Activated naive CD4-positive, alpha-beta T cell treated with anti-CD3 and anti-CD28 coated beads, Interleukin-2, amount 50 U/mL, for 24 hours (primary cell): ENCODE measurements at regions not wholly inside any gene's neighbourhood (a gene's known extent, or its start where the extent isn't known, plus 50 kb on each side); places are given as distances from the start of the nearest gene placed in this dataset.

Experiments used
- H3K27ac Mint-ChIP-seq: one replicate; pipeline ENCODE4 v1.8.0; 2021; ENCODE audit warnings: mild to moderate bottlenecking, mixed read lengths
- H3K27me3 Mint-ChIP-seq: one replicate; pipeline ENCODE4 v1.8.0; 2021; ENCODE audit warnings: mixed read lengths
- H3K36me3 Mint-ChIP-seq: one replicate; pipeline ENCODE4 v1.8.0; 2021; ENCODE audit warnings: mixed read lengths
- H3K4me1 Mint-ChIP-seq: one replicate; pipeline ENCODE4 v1.8.0; 2021; ENCODE audit warnings: mixed read lengths
- H3K4me3 Mint-ChIP-seq: one replicate; pipeline ENCODE4 v1.8.0; 2021; ENCODE audit warnings: mild to moderate bottlenecking, mixed read lengths
- H3K9me3 Mint-ChIP-seq: one replicate; pipeline ENCODE4 v1.8.0; 2021; ENCODE audit warnings: mixed read lengths

- Mint-ChIP-seq H3K27ac (no peak overlapping the region), H3K9me3 (no peaks in the 10 kb centered on the region), H3K4me1 (no peaks in the 10 kb centered on the region), H3K4me3 (no peak overlapping the region), H3K36me3 (no peaks in the 10 kb centered on the region), H3K27me3 (peaks cover 2% of the 10 kb centered on the region)
Observed at GRCh38 chr16:86396422-86396821, 113.9 kb upstream of the FOXF1 start.

- Mint-ChIP-seq H3K4me1 (no peaks in the 10 kb centered on the region), H3K36me3 (no peaks in the 10 kb centered on the region), H3K9me3 (no peaks in the 10 kb centered on the region), H3K4me3 (no peak overlapping the region), H3K27ac (no peak overlapping the region), H3K27me3 (peaks cover 6% of the 10 kb centered on the region)
Observed at GRCh38 chr16:86396901-86397311, 113.4 kb upstream of the FOXF1 start.

- H3K36me3 Mint-ChIP-seq = no peaks in the 10 kb centered on the region
- H3K9me3 Mint-ChIP-seq = no peaks in the 10 kb centered on the region
- no peaks in the 10 kb centered on the region for H3K4me1 Mint-ChIP-seq
Observed at GRCh38 chr16:86398201-86398600, 112.1 kb upstream of the FOXF1 start.

GRCh38 chr16:86398622-86399021, 111.7 kb upstream of the FOXF1 start:
- no peaks in the 10 kb centered on the region for H3K4me1 Mint-ChIP-seq
- no peak overlapping the region for H3K27ac Mint-ChIP-seq
- no peaks in the 10 kb centered on the region for H3K36me3 Mint-ChIP-seq
- H3K9me3 Mint-ChIP-seq = no peaks in the 10 kb centered on the region
- no peak overlapping the region for H3K4me3 Mint-ChIP-seq
- peaks cover 6% of the 10 kb centered on the region for H3K27me3 Mint-ChIP-seq

More at GRCh38 chr16:86398201-86398600, 112.1 kb upstream of the FOXF1 start:
- Mint-ChIP-seq H3K27me3 (peaks cover 6% of the 10 kb centered on the region), H3K4me3 (no peak overlapping the region), H3K27ac (no peak overlapping the region)

GRCh38 chr16:86401126-86401525, 109.2 kb upstream of the FOXF1 start:
- Mint-ChIP-seq H3K4me3 (no peak overlapping the region), H3K36me3 (no peaks in the 10 kb centered on the region), H3K27ac (no peak overlapping the region), H3K9me3 (no peaks in the 10 kb centered on the region), H3K4me1 (no peaks in the 10 kb centered on the region), H3K27me3 (peaks cover 10% of the 10 kb centered on the region)

- Mint-ChIP-seq H3K36me3 (no peaks in the 10 kb centered on the region), H3K27ac (no peak overlapping the region), H3K4me1 (no peaks in the 10 kb centered on the region), H3K27me3 (peaks cover 8% of the 10 kb centered on the region), H3K4me3 (no peak overlapping the region), H3K9me3 (no peaks in the 10 kb centered on the region)
Observed at GRCh38 chr16:86403085-86403484, 107.2 kb upstream of the FOXF1 start.

GRCh38 chr16:86403541-86404163, 106.7 kb upstream of the FOXF1 start:
- no peak overlapping the region for H3K27ac Mint-ChIP-seq
- no peaks in the 10 kb centered on the region for H3K4me1 Mint-ChIP-seq
- no peaks in the 10 kb centered on the region for H3K36me3 Mint-ChIP-seq
- peaks cover 8% of the 10 kb centered on the region for H3K27me3 Mint-ChIP-seq
- H3K4me3 Mint-ChIP-seq = no peak overlapping the region
- no peaks in the 10 kb centered on the region for H3K9me3 Mint-ChIP-seq

GRCh38 chr16:86404678-86405077, 105.6 kb upstream of the FOXF1 start:
- no peaks in the 10 kb centered on the region for H3K9me3 Mint-ChIP-seq
- no peaks in the 10 kb centered on the region for H3K36me3 Mint-ChIP-seq
- no peak overlapping the region for H3K27ac Mint-ChIP-seq
- peaks cover 9% of the 10 kb centered on the region for H3K27me3 Mint-ChIP-seq
- H3K4me3 Mint-ChIP-seq = no peak overlapping the region
- no peaks in the 10 kb centered on the region for H3K4me1 Mint-ChIP-seq

- no peaks in the 10 kb centered on the region for H3K4me1 Mint-ChIP-seq
- no peak overlapping the region for H3K27ac Mint-ChIP-seq
- no peaks in the 10 kb centered on the region for H3K36me3 Mint-ChIP-seq
- H3K27me3 Mint-ChIP-seq = peaks cover 11% of the 10 kb centered on the region
- H3K4me3 Mint-ChIP-seq = no peak overlapping the region
- no peaks in the 10 kb centered on the region for H3K9me3 Mint-ChIP-seq
Observed at GRCh38 chr16:86405319-86405718, 105.0 kb upstream of the FOXF1 start.

GRCh38 chr16:86406056-86406455, 104.3 kb upstream of the FOXF1 start:
- H3K4me1 Mint-ChIP-seq = no peaks in the 10 kb centered on the region
- peaks cover 12% of the 10 kb centered on the region for H3K27me3 Mint-ChIP-seq

GRCh38 chr16:86408685-86409084, 101.6 kb upstream of the FOXF1 start:
- H3K9me3 Mint-ChIP-seq = no peaks in the 10 kb centered on the region
- H3K27ac Mint-ChIP-seq = no peak overlapping the region
- peaks cover 13% of the 10 kb centered on the region for H3K27me3 Mint-ChIP-seq
- no peaks in the 10 kb centered on the region for H3K36me3 Mint-ChIP-seq
- no peaks in the 10 kb centered on the region for H3K4me1 Mint-ChIP-seq
- no peak overlapping the region for H3K4me3 Mint-ChIP-seq

More at GRCh38 chr16:86406056-86406455, 104.3 kb upstream of the FOXF1 start:
- H3K27ac Mint-ChIP-seq = no peak overlapping the region
- no peaks in the 10 kb centered on the region for H3K9me3 Mint-ChIP-seq
- no peak overlapping the region for H3K4me3 Mint-ChIP-seq
- no peaks in the 10 kb centered on the region for H3K36me3 Mint-ChIP-seq

- Mint-ChIP-seq H3K27ac (no peak overlapping the region), H3K27me3 (peaks cover 13% of the 10 kb centered on the region), H3K9me3 (no peaks in the 10 kb centered on the region), H3K36me3 (no peaks in the 10 kb centered on the region), H3K4me3 (no peak overlapping the region), H3K4me1 (no peaks in the 10 kb centered on the region)
Observed at GRCh38 chr16:86410081-86410480, 100.2 kb upstream of the FOXF1 start.

- Mint-ChIP-seq H3K9me3 (no peaks in the 10 kb centered on the region), H3K27ac (no peak overlapping the region), H3K4me1 (no peaks in the 10 kb centered on the region), H3K36me3 (no peaks in the 10 kb centered on the region), H3K4me3 (no peak overlapping the region), H3K27me3 (peaks cover 10% of the 10 kb centered on the region)
Observed at GRCh38 chr16:86410529-86410928, 99.8 kb upstream of the FOXF1 start.

- H3K36me3 Mint-ChIP-seq = no peaks in the 10 kb centered on the region
- H3K4me3 Mint-ChIP-seq = no peak overlapping the region
- H3K9me3 Mint-ChIP-seq = no peaks in the 10 kb centered on the region
- no peak overlapping the region for H3K27ac Mint-ChIP-seq
- H3K27me3 Mint-ChIP-seq = peaks cover 10% of the 10 kb centered on the region
- H3K4me1 Mint-ChIP-seq = no peaks in the 10 kb centered on the region
Observed at GRCh38 chr16:86411897-86412296, 98.4 kb upstream of the FOXF1 start.

GRCh38 chr16:86414991-86415740, 95.2 kb upstream of the FOXF1 start:
- Mint-ChIP-seq H3K27me3 (peaks cover 9% of the 10 kb centered on the region), H3K27ac (no peak overlapping the region)

GRCh38 chr16:86418981-86419380, 91.3 kb upstream of the FOXF1 start:
- no peak overlapping the region for H3K4me3 Mint-ChIP-seq
- H3K36me3 Mint-ChIP-seq = no peaks in the 10 kb centered on the region
- no peak overlapping the region for H3K27ac Mint-ChIP-seq
- no peaks in the 10 kb centered on the region for H3K9me3 Mint-ChIP-seq
- peaks cover 4% of the 10 kb centered on the region for H3K27me3 Mint-ChIP-seq
- no peaks in the 10 kb centered on the region for H3K4me1 Mint-ChIP-seq

More at GRCh38 chr16:86414991-86415740, 95.2 kb upstream of the FOXF1 start:
- Mint-ChIP-seq H3K9me3 (no peaks in the 10 kb centered on the region), H3K4me3 (no peak overlapping the region), H3K4me1 (no peaks in the 10 kb centered on the region), H3K36me3 (no peaks in the 10 kb centered on the region)
